Hepatocyte (in vitro differentiated cells): ENCODE measurements at regions not wholly inside any gene's neighbourhood (a gene's known extent, or its start where the extent isn't known, plus 50 kb on each side); places are given as distances from the start of the nearest gene placed in this dataset.

Experiments
- CTCF ChIP-seq: fragments of 200-600 bp; sonication (generic); IDR thresholded peaks from 2 replicates; pipeline ENCODE4 v1.5.1; 2016; ENCODE audit warnings: antibody characterized with exemption, mild to moderate bottlenecking; ENCODE audit not compliant: poor library complexity
- EZH2 ChIP-seq: fragments of 200-600 bp; sonication (generic); IDR thresholded peaks from 2 replicates; pipeline ENCODE4 v1.6.1; 2016; ENCODE audit warnings: antibody characterized with exemption, mild to moderate bottlenecking, borderline replicate concordance
- EZH2phosphoT487 ChIP-seq: fragments of 200-600 bp; sonication (generic); IDR thresholded peaks from one replicate; pipeline ENCODE4 v1.6.1; 2018; ENCODE audit warnings: antibody characterized with exemption, mild to moderate bottlenecking, low read depth, moderate library complexity; ENCODE audit not compliant: unreplicated experiment, severe bottlenecking

- TF ChIP-seq CTCF (no peak), EZH2phosphoT487 (no peak), EZH2 (no peak)
Observed at GRCh38 chr13:72556945-72557344, 170.5 kb downstream of the MZT1 start.
